ENCODE measurements at regions not wholly inside any gene's neighbourhood (a gene's known extent, or its start where the extent isn't known, plus 50 kb on each side); places are given as distances from the start of the nearest gene placed in this dataset.
"Not testable (repeated sequence)": the region's sequence is repeated elsewhere in the genome, so short reads cannot be mapped to it uniquely, and the experiment has no call there.

DNA sequence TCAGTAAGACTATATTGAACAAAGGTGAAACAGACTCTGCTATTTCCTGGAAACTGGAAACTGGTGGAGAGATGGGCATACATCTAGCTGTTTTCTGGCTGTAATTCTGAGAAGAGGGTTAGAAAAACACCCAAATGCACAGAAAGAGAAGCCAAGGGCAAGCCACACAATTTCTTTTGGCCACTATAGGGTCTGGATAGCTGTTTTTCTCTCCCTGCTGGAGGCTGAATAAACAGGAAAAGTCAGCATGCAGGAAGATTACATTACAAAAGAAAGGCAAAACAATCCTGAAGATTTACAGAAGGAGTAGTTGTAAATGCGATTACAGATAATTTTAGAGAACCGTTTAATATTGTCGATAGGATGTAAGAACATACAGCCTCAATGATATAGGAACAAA lies 186.2 kb upstream of the REG3G start:
- TF ChIP-seq, protein P1, sequence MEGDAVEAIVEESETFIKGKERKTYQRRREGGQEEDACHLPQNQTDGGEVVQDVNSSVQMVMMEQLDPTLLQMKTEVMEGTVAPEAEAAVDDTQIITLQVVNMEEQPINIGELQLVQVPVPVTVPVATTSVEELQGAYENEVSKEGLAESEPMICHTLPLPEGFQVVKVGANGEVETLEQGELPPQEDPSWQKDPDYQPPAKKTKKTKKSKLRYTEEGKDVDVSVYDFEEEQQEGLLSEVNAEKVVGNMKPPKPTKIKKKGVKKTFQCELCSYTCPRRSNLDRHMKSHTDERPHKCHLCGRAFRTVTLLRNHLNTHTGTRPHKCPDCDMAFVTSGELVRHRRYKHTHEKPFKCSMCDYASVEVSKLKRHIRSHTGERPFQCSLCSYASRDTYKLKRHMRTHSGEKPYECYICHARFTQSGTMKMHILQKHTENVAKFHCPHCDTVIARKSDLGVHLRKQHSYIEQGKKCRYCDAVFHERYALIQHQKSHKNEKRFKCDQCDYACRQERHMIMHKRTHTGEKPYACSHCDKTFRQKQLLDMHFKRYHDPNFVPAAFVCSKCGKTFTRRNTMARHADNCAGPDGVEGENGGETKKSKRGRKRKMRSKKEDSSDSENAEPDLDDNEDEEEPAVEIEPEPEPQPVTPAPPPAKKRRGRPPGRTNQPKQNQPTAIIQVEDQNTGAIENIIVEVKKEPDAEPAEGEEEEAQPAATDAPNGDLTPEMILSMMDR (IDR thresholded peaks at IDR 0.05; ENCODE audit: insufficient read depth, low read length, missing control alignments): no peak
- DNase-seq (ENCODE audit: low read depth, low spot score): no peak
- ChIA-PET POLR2A (no interaction called here), CTCF (no interaction called here)
- H3K4me3 ChIP-seq (ENCODE audit: low read depth, low read length): no peak overlapping the region

DNA sequence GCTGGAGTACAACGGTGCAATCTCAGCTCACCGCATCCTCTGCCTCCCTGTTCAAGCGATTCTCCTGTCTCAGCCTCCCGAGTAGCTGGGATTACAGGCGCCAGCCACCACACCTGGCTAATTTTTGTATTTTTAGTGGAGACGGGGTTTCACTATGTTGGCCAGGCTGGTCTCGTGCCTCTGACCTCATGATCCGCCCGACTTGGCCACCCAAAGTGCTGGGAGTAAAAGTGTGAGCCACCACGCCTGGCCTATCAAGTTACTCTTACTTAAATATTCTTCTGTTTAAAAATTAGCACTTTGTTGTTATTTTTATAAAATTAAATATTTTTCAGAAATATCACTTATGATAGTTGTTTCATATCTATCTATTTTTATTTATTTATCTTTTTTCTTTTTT lies 185.2 kb upstream of the REG3G start:
- POLR2A ChIA-PET, CTCF ChIA-PET: not testable (repeated sequence)

DNA sequence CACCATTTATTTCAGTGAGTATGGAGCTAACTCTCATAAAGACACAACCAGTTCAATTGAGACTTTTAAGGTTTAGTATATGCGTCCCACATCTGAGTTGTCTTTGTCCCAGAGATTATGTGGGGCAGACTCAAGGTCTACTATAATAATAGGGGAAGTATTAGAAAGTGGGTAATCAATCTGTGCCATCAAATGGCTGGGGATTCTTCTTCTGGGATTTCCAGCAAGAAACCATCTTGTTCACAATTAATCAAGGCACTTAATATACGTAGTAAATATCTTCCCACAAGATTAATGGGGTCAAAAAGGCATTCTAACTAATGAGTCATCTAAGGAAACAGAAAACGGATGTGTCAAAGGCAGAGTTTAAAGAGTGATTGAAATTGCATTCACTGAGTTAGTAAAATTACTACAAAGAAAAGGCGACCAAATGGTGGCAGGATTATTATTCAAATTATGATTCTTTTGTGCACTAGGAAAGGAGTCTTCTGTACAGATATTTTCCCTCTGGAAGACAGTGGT lies 179.8 kb upstream of the REG3G start:
- ChIA-PET CTCF (no interaction called here), POLR2A (no interaction called here)
- no peak for DNase-seq (ENCODE audit: low read depth, low spot score)
- TF ChIP-seq, protein P1 (IDR thresholded peaks at IDR 0.05; ENCODE audit: insufficient read depth, low read length, missing control alignments): no peak
- H3K4me3 ChIP-seq (ENCODE audit: low read depth, low read length): no peak overlapping the region

More for the DNA sequence above, 185.2 kb upstream of the REG3G start:
- H3K4me3 ChIP-seq (ENCODE audit: low read depth, low read length); DNase-seq (ENCODE audit: low read depth, low spot score): not testable (repeated sequence)

DNA sequence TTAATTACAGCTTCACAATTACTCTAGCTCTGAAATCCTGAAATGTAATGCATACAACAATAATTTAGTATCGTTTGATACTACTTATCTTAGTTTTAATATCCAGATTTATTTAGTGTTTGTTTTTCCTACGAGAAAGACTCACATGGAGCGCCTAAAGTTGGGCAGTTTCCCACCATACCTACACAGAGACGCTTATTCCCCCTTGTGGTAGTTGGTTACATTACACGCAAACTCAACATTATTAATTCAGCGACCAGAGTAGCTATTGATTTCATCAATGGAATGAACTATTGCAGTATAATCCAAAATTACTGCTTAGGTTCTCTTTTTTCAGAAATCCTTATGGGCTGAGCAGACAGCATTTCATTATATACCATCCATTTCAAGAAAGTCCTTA lies 164.0 kb upstream of the REG3G start:
- DNase-seq (ENCODE audit: low read depth, low spot score): no peak
- CTCF ChIA-PET: no interaction called here

DNA sequence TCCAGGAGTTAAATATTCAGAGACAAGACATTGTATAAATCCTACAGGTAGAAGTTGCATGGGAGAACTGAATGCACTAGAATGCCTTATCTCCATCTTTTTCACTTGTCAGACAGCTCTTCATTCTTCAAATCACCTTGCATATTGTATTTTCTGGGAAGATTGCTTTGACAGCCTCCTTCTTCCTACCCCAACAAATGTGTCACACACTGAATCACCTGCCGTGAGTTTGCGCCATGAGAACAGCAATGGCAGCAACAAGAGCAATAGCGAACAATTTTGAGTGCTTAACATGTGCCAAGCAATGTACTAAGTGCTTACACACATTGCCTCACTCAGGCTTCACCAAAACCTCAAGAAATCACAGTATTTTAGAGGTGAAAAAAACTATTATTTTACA lies 161.3 kb upstream of the REG3G start:
- TF ChIP-seq, protein P1 (IDR thresholded peaks at IDR 0.05; ENCODE audit: insufficient read depth, low read length, missing control alignments): no peak
- ChIA-PET CTCF (no interaction called here), POLR2A (no interaction called here)
- DNase-seq (ENCODE audit: low read depth, low spot score): no peak
- no peak overlapping the region for H3K4me3 ChIP-seq (ENCODE audit: low read depth, low read length)

More for the DNA sequence above, 164.0 kb upstream of the REG3G start:
- H3K4me3 ChIP-seq (ENCODE audit: low read depth, low read length): no peak overlapping the region
- TF ChIP-seq, protein P1 (IDR thresholded peaks at IDR 0.05; ENCODE audit: insufficient read depth, low read length, missing control alignments): no peak
- POLR2A ChIA-PET: no interaction called here

DNA sequence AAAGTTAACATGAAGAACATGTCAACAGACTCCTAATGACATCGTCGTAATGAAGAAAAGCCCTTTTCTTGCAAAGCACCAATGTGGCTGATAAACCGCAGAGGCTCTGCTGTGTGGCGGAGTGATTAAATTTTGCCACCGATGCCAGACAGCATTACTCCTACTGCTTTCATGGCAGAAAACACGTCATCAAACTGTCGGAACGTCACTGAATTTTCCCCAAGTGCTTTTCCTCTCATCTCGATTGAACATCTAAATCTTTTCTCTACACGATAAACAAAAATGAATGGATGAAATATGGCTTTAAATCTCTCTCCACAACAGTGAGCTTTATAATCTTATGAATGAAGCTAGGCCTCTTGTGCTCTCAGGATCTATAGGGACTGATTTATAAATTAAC lies 159.8 kb upstream of the REG3G start:
- no peak overlapping the region for H3K4me3 ChIP-seq (ENCODE audit: low read depth, low read length)
- ChIA-PET POLR2A (no interaction called here), CTCF (no interaction called here)
- TF ChIP-seq, protein P1 (IDR thresholded peaks at IDR 0.05; ENCODE audit: insufficient read depth, low read length, missing control alignments): no peak
- DNase-seq (ENCODE audit: low read depth, low spot score): no peak

DNA sequence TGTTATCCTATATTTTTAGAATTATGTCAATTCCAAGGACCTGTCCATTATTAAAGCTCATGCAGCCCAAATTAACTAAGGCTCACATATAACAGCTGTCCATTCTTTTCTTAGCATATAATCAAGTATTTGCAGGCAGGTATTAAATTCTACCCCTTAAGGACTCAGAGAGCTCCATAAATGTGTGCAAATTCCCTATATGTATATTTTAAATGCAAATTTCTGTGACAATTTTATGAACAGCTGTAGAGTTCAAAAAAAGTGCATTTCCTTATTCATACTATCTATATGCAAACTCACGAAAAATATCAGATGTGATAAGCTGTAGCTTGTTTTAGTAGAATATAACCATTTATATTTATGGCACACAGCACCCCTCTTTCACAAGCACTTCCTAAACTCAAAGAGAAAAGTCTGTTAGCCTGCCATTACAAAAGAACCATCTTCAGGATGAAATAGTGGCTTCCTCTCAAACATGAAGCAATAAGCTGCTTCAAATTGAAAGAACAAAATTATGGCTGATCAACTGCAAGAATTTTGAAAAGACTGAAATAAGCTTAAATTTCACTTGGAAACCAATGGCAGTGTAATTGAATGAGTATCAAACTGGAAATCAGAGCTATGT lies 155.0 kb upstream of the REG3G start:
- TF ChIP-seq, protein P1 (IDR thresholded peaks at IDR 0.05; ENCODE audit: insufficient read depth, low read length, missing control alignments): no peak

More for the DNA sequence above, 155.0 kb upstream of the REG3G start:
- ChIA-PET POLR2A (no interaction called here), CTCF (no interaction called here)
- H3K4me3 ChIP-seq (ENCODE audit: low read depth, low read length): no peak overlapping the region
- no peak for DNase-seq (ENCODE audit: low read depth, low spot score)
